HG03196 (cell line): ENCODE measurements at regions not wholly inside any gene's neighbourhood (a gene's known extent, or its start where the extent isn't known, plus 50 kb on each side); places are given as distances from the start of the nearest gene placed in this dataset.

ENCODE experiments used
- ATAC-seq: cut with Tn5 transposase; IDR thresholded peaks from one replicate; pipeline ENCODE4 v1.9.1; 2021; ENCODE audit not compliant: unreplicated experiment

DNA sequence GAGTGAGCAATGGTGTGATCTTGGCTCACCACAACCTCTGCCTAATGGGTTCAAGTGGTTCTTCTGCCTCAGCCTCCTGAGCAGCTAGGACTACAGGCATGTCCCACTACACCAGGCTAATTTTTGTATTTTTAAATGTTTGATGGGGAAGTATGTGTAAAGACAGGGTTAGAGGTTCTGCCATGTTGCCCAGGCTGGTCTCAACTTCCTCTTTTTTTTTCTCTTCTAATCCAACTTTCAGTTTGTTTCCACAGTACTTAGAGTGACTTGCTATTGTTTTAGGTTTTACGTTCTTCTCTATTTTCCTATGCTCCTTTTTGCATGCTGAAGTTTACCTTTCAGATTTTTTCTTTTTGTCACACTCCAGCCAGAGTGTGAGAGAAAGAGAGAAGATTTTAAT, 1433.0 kb downstream of the UQCRFS1 start:
- no peak for ATAC-seq

GRCh38 chr19:27777726-27778125, 1435.2 kb downstream of the UQCRFS1 start:
- no peak for ATAC-seq

GRCh38 chr19:27777242-27777641, 1435.7 kb downstream of the UQCRFS1 start:
- ATAC-seq = no peak

DNA sequence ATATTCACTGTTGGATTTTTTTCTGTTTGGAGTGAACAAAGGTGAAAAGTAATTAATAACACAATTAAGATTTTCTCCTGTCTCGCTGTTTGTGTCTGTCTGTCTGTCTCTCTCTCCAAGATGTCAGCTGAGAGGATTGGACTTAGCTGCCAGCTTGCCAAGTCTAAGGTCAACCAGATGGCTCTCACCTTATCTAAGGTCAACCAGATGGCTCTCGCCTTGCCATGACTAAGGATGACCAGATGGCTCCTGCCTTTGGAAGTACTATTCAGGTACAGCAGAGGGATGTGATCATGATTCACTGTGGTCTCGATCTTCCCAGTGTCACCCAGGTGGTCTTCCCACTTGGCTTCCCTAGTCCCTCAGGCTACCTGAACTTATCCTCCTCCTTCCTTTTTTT, 1436.4 kb downstream of the UQCRFS1 start:
- ATAC-seq = no peak

DNA sequence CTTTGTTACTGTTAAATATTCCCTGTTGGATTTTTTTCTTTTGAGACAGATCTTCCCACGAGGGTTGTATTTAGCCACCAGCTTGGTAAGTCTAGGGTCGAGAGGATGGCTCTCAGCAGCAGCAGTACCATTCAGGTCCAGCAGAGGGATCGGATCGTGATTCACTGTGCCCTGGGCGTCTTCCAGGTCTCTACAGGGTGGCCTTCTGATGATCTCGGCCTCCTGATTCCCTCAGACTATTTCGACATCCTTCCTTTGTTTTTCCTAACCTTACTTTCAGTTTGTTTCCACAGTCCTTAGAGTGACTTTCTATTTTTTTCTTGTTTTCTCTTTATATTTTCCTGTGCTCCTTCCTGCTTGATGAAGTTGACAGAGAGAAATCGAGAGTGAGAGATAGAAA, 1436.9 kb downstream of the UQCRFS1 start:
- ATAC-seq = no peak

GRCh38 chr19:27775395-27775794, 1437.6 kb downstream of the UQCRFS1 start:
- ATAC-seq = no peak

- ATAC-seq = no peak
These were observed 1438.1 kb downstream of the UQCRFS1 start for GRCh38 chr19:27774827-27775226.

DNA sequence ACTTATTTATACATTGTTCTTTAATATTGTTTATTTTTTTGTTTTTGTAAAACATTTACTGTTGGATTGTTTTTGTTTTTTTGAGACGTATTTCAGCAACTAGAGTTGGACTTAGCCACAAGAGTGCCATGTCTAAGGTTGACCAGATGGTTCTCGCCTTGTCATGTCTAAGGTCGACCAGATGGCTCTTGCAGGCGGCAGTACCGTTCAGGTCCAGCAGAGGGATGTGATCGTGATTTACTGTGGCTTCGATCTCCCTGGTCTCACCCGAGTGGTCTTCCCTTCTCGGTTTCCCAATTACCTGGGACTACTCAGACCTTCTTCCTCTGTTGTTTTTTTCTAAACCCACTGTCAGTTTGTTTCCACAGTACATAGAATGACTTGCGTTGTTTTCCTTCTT, 1438.6 kb downstream of the UQCRFS1 start:
- no peak for ATAC-seq

DNA sequence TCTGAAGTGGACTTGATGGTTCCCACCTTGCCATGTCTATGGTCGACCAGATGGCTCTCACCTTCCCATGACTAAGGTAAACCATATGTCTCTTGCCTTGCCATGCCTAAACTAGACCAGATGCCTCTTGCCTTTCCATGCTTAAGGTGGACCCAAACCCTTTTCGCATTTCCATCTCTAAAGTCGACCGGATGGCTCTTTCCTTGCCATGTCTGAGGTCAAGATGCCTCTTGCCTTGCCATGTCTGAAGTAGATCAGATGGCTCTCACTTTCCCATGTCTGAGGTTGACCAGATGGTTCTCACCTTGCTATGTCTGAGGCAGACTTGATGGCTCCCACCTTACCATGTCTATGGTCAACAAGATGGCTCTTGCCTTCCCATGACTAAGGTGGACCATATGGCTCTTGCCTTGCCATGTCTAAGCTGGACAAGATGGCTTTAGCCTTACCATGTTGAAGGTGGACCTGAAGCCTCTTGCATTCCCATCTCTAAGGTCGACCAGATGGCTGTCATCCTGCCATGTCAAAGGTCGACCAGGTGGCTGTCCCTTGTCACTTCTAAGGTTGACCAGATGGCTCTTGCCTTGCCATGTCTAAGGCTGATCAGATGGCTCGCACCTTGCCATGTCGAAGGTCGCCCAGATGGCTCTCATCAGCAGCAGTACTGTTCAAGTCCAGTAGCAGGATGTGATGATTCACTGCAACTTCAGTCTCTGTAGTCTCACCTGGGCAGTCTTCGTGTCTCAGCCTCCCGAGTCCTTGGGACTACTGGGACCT, 1439.4 kb downstream of the UQCRFS1 start:
- ATAC-seq = no peak

DNA sequence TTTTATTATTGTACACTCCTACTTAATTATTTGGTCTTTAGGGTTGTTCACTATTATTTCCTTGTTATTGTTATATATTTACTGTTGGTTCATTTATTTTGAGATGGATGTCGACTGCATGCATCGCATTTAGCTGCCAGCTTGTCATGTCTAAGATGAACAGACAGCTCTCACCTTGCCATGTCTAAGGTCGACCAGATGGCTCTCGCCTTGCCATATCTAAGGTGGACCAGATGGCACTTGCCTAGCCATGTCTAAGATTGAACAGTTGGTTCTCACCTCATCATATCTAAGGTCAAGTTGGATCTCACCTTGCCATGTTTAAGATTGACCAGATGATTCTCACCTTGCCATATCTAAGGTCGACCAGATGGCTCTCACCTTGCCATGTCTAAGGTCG, 1440.9 kb downstream of the UQCRFS1 start:
- ATAC-seq = no peak

- no peak for ATAC-seq
These were observed 1442.9 kb downstream of the UQCRFS1 start for GRCh38 chr19:27770095-27770494.

DNA sequence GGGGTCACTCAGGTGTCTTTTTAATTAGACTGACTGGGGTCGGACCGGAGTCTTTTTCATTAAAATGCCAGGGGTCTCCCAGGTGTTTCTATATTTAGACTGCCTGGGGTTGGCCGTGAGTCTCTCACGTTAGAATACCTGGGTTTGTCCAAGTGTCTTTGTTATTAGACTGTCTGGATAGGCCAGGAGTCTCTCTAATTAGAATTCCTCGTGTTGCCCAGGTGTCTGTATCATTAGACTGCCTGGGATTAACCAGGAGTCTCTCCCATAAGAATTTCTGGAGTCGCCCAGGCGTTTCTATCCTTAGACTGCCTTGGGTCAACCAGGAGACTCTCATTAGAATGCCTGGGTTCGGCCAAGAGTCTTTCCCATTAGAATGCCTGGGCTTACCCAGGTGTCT, 1445.7 kb downstream of the UQCRFS1 start:
- ATAC-seq = no peak

DNA sequence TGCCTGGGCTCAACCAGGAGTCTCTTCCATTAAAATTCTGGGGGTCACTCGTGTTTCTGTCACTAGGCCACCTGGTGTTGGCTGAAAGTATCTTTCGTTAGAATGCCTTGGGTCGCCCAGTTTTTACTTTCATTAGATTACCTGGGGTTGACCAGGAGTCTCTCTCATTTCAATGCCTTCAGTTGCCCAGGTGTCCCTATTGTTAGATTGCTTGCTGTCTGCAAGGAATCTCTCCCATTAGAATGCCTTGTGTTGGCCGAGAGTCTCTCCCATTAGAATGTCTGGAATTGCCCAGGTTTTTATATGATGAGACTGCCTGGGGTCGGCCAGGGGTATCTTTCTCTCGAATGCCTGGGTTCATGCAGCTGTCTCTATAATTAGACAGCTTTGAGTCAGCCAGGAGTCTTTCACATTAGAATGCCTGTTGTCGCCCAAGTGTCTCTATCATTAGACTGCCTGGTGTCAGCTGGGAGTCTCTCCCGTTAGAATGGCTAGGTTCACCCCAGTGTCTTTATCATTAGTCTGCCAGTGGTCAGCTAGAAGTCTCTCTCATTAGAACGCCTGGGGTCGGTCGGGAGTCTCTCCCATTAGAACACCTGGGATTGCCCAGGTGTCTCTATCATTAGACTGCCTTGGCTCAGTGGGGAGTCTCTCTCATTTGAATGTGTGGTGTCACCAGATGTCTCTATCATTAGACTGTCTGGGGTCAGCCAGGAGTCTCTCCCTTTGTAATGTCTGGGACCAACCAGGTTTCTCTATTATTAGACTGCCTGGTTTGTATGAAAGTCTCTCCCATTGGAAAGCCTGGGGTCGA, 1446.8 kb downstream of the UQCRFS1 start:
- ATAC-seq = no peak

DNA sequence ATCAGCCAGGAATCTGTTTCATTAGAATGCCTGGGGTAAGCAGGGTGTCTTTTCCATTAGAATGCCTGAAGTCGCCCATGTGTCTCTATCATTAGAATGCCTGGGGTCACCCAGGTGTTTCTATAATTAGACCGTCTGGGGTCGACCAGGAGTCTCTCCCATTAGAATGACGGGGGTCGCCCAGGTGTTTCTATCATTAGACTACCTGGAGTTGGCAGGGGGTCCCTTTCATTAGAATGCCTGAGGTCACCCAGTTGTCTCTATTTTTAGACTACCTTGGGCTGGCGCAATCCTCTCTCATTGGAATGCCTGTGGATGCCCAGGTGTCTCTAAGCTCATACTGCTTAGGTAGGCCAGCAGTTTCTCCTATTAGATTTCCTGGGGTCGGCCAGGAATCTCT, 1447.6 kb downstream of the UQCRFS1 start:
- ATAC-seq = no peak

GRCh38 chr19:27764186-27764804, 1448.7 kb downstream of the UQCRFS1 start:
- ATAC-seq = no peak

- ATAC-seq = no peak
These were observed 1450.0 kb downstream of the UQCRFS1 start for GRCh38 chr19:27762933-27763332.

- ATAC-seq = no peak
These were observed 1453.1 kb downstream of the UQCRFS1 start for GRCh38 chr19:27759896-27760295.

DNA sequence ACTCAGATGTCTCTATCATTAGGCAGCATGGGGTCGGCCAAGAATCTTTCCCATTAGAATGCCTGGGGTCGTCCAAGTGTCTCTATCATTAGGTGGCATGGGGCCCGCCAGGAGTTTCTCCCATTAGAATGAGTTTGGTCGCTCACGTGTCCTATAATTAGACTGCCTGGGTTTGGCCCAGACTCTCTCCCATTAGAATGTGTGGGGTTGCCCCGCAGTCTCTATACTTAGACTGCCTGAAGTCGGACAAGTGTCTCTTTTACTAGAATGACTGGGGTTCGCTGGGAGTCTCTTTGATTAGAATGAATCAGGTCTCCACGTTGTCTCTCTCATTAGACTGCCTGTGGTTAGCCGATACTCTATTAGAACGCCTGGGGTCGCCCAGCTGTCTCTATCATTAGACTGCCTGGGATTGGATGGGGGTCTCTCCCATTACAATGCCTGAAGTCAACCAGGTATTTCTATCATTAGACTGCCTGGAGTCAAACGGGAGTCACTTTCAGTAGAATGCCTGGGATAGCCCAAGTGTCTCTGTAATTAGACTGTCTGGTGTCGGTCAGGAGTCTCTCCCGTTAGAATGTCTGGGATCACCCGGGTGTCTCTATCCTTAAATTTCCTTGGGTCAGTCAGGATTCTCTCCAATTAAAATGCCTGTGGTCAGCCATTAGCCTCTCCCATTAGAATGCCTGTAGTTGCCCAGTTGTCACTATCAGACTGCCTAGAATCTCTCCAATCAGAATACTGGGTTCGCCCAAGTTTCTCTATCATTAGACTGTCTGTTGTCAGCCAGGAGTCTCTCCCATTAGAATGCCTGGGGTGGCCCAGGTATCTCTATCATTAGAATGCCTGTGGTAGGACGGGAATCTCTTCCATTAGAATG, 1454.1 kb downstream of the UQCRFS1 start:
- ATAC-seq = no peak

DNA sequence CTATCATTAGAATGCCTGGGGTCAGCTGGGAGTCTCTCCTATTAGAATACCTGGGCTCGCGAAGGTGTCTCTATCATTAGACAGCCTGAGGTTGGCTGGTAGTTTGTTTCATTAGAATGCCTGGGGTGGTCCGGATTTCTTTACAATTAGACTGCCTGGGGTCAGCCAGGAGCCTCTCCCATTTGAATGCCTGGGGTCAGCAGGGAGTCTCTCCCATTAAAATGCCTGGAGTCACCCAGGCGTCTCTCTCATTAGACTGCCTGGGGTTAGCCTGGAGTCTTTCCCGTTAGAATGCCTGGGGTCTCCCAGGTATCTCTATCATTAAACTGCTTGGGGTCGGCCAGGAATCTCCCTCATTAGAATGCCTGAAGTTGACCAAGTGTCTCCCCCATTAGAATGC, 1458.3 kb downstream of the UQCRFS1 start:
- no peak for ATAC-seq

- no peak for ATAC-seq
These were observed 1459.3 kb downstream of the UQCRFS1 start for GRCh38 chr19:27753622-27754021.
